ENCODE measurements at regions not wholly inside any gene's neighbourhood (a gene's known extent, or its start where the extent isn't known, plus 50 kb on each side); places are given as distances from the start of the nearest gene placed in this dataset.
"Not testable (repeated sequence)": the region's sequence is repeated elsewhere in the genome, so short reads cannot be mapped to it uniquely, and the experiment has no call there.

DNA sequence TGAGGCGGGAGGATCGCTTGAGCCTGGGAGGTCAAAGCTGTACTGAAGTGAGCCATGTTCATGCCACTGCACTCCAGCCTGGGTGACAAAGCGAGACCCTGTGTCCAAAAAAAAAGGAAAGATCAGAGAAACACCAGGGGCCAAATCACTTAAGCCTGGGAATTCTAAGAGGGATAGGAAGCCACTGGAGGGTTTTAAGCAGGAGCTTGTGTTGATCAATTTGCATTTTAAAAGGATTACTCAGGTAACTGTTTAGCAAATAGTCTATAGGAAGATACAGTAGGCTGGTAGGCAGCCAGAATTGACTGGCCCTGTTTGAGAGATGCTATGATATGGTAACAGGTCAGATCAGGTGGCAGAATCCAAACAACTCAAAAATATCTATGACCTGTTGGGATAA is 162.7 kb downstream of the SPTSSA start:
- DNase-seq, result no peak

- DNase-seq, result no peak
Observed at GRCh38 chr14:34297786-34298520, 164.1 kb downstream of the SPTSSA start.

DNA sequence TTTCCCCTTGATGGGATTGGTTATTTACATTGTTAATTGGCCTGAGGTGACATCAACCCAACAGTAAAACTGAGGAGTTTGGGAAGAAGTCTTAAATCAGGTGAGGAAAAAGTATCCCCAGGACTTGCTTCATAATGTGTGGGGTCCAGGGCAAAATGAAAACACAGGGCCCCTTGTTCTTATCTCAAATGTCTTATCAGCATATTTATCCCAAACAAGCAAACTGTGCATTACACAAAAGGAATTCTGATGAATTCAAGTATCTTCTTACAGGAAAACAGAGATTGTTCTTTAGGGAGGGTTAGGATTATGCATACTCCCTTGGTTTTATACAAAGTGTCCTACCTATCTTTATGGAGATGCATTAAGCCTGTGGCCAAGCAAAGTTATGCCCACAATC is 178.4 kb downstream of the SPTSSA start:
- no peak for DNase-seq

DNA sequence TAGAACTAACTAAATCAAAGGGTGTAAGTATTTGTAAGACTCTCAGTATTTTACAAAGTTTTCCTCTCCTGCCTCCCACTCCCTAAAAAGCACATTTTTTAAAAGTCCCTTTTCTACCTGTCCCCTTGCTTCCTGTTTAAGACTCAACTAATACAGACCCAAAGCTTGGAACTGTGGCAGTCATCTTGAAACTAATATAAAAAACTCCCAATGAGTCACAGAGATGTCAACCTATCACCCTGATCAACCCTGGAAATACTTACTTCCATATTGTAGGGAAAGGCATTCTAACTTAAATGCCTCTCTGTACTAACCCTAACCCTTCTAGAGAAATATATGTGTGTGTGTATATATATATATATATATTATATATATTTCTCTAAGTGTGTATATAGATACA is 184.8 kb downstream of the SPTSSA start:
- no peak for DNase-seq

GRCh38 chr14:34275530-34275929 is 186.5 kb downstream of the SPTSSA start:
- no peak for DNase-seq

DNA sequence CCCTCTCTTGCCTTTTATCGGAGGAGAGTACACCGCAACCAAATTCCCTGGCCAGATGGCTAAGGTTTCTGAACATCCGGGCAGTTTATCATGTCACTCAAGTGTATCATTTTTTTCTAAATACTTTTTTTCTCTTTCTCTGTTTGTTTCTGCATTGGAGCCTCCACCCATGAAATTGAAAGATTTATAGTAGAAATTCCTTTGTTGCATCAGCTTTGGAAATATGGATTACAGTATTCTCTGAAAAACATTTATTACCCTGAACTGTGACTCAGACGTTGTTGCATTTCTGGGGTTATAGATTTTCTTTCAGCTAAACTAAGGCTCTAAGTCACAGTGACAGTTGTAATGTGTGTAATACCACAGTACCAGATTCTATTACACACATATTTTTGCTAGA is 187.0 kb downstream of the SPTSSA start:
- no peak for DNase-seq

DNA sequence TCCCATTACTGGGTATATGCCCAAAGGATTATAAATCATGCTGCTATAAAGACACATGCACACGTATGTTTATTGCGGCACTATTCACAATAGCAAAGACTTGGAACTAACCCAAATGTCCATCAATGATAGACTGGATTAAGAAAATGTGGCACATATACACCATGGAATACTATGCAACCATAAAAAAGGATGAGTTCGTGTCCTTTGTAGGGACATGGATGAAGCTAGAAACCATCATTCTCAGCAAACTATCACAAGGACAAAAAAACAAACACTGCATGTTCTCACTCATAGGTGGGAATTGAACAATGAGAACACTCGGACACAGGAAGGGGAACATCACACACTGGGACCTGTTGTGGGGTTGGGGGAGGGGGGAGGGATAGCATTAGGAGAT is 188.3 kb downstream of the SPTSSA start:
- DNase-seq, result not testable (repeated sequence)

DNA sequence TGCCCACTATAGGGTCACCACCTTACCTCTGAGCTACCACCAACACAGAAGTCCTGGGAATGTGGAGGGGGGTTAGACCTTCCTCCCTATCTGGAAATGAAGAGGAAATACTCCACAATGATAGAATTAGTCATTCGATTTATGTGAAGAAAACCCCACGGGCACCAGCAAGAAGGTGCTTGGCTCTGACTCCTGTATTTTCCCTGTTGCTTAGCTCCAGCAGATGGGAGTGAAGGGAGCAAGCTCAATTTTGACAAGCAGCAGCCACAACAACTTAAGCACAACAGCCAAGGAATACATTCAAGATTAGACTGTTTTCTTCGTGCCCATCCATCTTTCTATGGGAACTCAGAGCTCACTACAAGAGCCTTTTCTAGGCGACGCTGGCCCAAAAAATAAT is 191.7 kb downstream of the SPTSSA start:
- DNase-seq, result no peak

DNA sequence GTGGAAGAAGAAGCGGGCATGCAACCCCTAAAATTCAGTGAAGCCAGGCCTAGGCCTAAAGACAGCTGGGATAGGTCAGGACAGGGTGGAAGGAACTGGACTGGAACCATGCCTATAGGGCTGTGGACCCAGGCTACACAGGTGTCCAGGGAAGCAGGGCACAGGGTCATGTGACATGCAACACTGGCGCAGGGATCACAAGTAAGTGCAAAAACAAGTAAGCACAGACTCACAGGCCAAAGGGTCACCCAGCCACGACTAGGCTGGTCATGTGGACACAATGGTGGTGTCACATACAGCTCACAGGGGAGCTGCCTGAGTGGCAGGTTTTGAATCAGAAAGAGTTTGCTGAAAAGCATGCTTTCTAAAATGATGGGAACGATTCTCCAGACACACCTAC is 195.7 kb downstream of the SPTSSA start:
- no peak for DNase-seq

DNA sequence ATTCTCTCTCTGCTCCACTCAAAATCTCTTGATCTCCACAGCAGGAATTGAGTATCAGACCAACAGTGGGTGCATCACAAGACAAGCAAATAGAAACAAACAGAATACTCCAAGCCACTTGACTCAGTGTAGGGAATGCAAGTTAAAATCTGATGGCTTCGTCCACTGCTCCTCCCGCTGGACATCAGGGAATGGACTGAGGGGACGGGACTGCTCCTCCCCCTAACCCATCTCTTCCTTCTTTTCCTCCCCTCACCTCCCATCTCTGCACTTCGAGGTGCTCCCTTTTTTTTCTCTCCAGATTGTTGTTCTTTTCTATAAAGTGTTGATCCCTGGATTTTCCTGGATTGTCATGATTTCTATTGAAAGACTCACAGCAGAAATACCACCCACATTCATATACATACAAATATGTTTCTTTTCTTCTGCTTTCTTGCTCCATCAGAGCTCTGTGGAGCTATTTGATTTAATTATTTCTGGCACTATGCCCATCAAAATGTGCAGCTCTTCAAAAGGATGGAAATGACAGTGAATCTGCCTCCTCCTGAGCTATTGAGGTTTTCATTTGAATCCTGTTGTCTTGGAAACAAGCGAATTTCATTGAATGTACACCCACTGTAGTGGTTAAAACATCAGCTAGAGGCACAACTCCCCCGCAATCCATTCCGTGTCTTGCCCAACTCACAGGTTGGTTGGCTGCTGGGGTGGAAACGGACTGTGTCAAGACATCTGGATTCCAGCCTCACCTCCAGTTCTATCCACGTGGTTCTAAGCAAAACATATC is 199.7 kb downstream of the SPTSSA start:
- DNase-seq, result no peak

- DNase-seq, result no peak
Observed at GRCh38 chr14:34259996-34260395, 202.0 kb downstream of the SPTSSA start.

DNA sequence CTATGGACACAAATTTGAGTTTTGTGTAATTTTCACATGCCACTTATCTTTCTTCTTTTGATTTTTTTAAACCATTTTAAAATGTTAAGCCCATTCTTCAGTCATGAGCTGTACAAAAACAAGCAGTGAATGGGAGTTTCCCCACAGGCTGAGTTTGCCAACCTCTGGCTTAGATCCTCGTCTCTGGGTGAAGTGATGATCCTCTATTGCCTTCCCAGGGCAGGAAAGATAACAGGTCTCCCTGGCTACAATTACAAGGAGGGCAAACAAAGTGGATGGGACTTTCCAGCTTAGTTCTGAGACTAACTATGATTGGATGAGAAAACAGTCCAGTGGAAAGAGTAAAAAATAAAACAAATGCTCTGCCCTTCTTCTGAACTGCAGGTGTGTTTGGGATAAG is 203.7 kb downstream of the SPTSSA start:
- no peak for DNase-seq

DNA sequence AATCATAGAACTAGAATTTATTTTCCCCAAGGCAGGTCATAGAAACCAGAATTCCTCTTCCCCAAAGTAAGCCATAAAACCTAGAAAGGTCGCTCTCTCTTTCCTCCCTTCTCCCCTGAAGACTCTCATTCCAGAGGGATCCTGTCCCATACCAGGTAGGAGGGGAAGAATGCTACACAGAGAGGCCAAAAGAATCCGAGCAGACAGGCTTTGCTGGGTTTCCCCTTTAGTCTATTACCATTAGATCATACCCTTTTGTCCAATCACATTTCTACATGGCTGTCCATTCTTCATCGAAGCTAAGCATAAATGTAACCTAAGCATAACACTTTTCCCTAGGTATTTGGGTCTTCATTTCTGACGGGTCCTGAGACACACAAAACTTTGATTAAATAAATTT is 204.5 kb downstream of the SPTSSA start:
- DNase-seq, result no peak

DNA sequence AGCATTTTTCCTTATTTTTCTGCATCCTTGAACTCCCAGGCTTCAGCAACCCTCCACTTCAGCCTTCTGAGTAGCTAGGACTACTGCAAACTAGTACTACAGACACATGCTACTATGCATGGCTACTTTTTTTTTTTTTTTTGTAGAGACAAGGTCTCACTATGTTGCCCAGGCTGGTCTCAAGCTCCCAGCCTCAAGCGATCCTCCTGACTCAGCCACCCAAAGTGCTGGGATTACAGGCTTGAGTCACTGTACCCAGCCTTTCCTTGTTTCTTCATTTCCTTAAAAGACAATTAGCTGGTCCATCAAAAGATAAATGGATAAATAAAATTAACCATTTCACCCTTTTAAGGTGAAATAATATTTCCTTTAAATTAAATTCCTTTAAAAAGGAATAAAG is 205.8 kb downstream of the SPTSSA start:
- no peak for DNase-seq

DNA sequence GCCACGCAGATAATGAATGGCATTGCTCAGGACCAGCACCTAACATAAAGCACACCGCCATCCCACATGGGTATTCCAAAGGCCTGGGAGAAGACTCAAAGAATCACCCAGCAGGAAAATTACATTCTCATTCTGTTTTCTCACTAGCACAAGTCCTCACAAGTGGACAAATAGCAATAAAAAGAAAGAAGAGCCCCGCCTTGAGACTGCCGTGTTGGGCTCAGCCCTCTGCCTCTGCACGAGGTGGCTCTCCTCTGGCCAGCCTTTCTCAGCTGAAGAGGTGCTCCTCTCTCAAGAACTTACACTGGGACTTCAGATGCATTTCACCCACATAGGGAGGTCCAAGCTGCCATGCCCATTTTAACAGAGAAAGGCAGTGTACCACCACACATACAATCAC is 207.5 kb downstream of the SPTSSA start:
- no peak for DNase-seq

DNA sequence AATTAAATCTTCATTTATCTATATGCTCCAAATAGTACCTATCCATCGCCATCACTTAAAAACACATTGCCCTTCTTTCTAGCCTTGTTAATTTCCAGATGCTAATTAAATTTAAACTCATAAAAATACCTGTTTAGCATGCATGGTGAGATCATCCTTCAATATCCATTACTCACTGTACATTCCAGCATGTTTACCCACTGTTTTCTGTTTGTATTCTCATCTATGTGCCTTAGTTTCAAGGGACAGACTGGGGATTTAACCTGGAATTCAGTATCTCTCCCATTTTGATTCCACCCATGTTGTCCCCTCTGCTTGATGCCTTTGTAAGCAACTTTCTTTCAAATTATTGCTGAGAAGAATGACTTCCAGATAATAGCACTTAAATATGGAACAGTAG is 208.0 kb downstream of the SPTSSA start:
- no peak for DNase-seq

DNA sequence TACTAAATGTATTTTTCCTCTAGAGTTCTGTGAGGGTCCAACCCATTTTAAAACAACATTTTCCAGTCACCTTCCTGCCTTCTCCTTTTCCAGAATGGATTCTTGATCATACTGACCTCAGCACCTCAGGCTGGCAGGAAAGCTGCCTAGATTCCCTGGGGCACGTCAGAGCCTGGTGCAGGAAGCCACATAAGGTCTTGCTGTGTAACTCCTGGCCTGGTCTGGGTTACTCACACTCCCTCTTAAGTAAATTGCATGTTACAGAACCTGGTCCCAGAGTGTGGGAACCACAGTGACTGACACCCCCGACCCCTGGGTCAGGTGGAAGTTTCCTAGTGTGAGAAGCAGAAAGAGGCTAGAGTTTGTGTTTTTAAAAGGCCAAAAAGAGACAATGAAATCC is 209.8 kb downstream of the SPTSSA start:
- no peak for DNase-seq

DNA sequence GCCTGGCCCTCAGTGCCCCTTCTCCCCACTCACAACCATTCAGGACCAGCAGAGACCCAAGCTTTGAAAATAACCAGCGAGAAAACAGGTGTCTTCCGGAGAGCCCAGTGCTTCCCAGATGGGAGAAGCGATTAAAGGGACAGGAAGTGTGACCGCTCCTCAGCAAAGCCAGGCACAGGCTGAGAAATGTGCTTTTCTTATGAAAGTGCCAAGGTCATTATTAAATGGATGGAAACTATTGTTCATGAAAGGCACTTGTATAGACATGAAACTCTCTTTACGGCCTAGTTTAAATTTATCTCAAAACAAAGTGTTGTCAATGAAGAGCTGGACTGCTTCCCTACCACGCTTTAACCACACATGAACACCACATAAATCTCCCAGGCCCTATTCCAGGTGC is 210.4 kb downstream of the SPTSSA start:
- no peak for DNase-seq

- no peak for DNase-seq
Observed at GRCh38 chr14:34250959-34251358, 211.1 kb downstream of the SPTSSA start.

DNA sequence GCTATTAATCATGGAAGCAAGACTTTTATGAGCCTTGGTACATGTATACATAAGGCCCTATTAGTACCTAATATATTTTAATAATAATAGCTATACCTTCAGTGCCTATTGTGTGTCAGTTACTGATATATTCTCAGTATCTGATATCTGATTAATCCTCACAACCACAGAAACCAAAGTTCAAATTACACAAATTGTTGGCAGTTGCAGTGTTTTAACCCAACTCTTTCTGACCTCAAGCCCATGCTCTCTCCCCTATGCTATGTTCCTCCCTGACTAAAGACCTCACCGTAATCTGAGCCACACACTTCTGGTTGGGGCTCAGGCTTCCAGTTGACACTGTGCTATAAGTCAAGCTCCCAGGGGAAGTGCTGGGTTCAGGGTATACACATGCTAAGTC is 214.4 kb downstream of the SPTSSA start:
- no peak for DNase-seq

GRCh38 chr14:34246206-34246605 is 215.8 kb downstream of the SPTSSA start:
- DNase-seq, result no peak

DNA sequence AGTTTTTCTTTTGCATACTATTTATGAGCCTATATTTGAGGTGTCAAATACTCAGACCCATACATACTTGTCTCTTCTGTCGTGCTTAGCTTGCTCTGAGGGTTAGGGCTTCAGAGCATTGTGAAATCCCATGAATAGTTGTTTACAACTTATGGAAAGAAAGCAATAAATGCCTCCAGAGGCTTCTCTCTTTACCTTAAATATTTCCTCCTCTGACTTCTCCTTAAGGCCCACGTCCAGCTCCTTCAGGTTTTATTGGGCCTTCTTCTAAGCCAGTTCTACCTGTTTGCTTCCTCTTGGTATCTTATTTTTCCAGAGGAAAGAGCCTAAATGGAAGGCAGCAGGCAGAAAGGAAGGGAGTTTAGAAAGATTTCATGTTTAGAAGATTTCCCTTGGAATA is 218.6 kb downstream of the SPTSSA start:
- no peak for DNase-seq

- DNase-seq, result no peak
Observed at GRCh38 chr14:34243001-34243400, 219.0 kb downstream of the SPTSSA start.

DNA sequence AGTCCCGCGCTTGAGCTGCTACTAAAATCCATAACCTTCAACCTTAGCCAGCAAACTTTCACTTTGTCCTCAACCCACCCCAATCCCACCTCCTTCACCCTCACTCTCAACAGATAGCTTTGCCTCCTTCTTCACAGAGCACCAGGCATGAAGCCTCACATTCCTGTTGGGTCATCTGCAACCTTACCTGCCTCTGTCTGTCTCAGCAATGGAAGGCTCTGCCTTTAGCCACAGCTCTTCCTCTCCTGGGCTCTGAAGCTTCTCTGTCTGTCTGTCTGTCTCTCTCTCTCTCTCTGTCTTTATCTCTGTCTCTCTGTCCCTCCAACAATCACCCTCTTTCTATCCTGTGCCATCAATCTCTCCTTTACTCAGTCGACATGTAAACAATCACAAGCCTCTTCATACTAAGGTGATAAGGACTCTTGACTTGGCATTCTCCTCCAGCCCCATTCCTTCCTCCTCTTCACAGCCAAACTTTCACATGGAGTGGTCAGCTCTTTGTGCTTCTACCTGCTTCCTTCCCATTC is 220.8 kb downstream of the SPTSSA start:
- DNase-seq, result no peak

DNA sequence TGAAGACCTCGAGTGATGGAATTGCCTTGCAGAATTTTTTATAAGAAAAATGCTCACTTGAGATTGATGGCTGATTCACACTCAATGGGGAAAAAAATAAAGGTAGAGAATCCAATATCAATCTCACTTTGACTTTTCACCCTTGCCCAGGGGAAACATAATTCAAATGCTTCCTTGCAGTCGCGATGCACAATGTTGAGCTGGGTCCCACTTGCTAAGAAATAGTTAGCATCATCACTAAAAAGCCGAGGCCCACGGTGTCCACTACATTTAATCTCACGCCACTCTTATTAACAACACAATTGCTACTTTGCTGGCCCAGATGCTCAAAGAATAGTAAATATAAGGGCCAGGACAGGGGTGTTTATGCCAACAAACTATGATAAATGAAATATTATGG is 223.4 kb downstream of the SPTSSA start:
- no peak for DNase-seq
